Stimulated activated CD4-positive, alpha-beta T cell treated with anti-CD3 and anti-CD28 coated beads, Interleukin-12 subunit alpha, Interleukin-12 subunit beta, amount 100 ng/mL, for 24 hours (primary cell): ENCODE measurements at regions not wholly inside any gene's neighbourhood (a gene's known extent, or its start where the extent isn't known, plus 50 kb on each side); places are given as distances from the start of the nearest gene placed in this dataset.

Source experiments
- DNase-seq, 2 experiments: peaks; one replicate each; pipeline ENCODE4 v3.0.0-alpha.2; 2020; ENCODE audit warnings: low read depth in 2 of 2

- DNase-seq: no peak
Measured at GRCh38 chr14:100399052-100399849, 76.1 kb downstream of the SLC25A47 start.

- no peak for DNase-seq
Measured at GRCh38 chr14:100400115-100400514, 77.0 kb downstream of the SLC25A47 start.

GRCh38 chr14:100401031-100401692 is 78.0 kb downstream of the SLC25A47 start:
- no peak for DNase-seq

GRCh38 chr14:100401792-100402191 is 78.7 kb downstream of the SLC25A47 start:
- no peak for DNase-seq

GRCh38 chr14:100402631-100403030 is 79.5 kb downstream of the SLC25A47 start:
- DNase-seq: no peak

- no peak for DNase-seq
Measured at GRCh38 chr14:100403105-100403504, 80.0 kb downstream of the SLC25A47 start.

- DNase-seq: no peak
Measured at GRCh38 chr14:100403802-100404365, 80.7 kb downstream of the SLC25A47 start.

GRCh38 chr14:100404419-100404818 is 81.3 kb downstream of the SLC25A47 start:
- DNase-seq: no peak

- no peak for DNase-seq
Measured at GRCh38 chr14:100405760-100406455, 82.8 kb downstream of the SLC25A47 start.

GRCh38 chr14:100406505-100407131 is 83.5 kb downstream of the SLC25A47 start:
- DNase-seq: no peak

GRCh38 chr14:100407376-100408102 is 84.4 kb downstream of the SLC25A47 start:
- DNase-seq: no peak

GRCh38 chr14:100408350-100409002 is 85.3 kb downstream of the SLC25A47 start:
- DNase-seq: no peak

GRCh38 chr14:100409003-100409360 is 85.8 kb downstream of the SLC25A47 start:
- DNase-seq: no peak

- DNase-seq: no peak
Measured at GRCh38 chr14:100409651-100410050, 86.5 kb downstream of the SLC25A47 start.

GRCh38 chr14:100410056-100410565 is 87.0 kb downstream of the SLC25A47 start:
- DNase-seq: no peak

- no peak for DNase-seq
Measured at GRCh38 chr14:100413699-100414098, 90.6 kb downstream of the SLC25A47 start.

GRCh38 chr14:100415226-100415625 is 92.1 kb downstream of the SLC25A47 start:
- DNase-seq: no peak

- DNase-seq: no peak
Measured at GRCh38 chr14:100416081-100416680, 93.0 kb downstream of the SLC25A47 start.

- no peak for DNase-seq
Measured at GRCh38 chr14:100416921-100417860, 94.1 kb downstream of the SLC25A47 start.
